ENCODE measurements at regions not wholly inside any gene's neighbourhood (a gene's known extent, or its start where the extent isn't known, plus 50 kb on each side); places are given as distances from the start of the nearest gene placed in this dataset.

DNA sequence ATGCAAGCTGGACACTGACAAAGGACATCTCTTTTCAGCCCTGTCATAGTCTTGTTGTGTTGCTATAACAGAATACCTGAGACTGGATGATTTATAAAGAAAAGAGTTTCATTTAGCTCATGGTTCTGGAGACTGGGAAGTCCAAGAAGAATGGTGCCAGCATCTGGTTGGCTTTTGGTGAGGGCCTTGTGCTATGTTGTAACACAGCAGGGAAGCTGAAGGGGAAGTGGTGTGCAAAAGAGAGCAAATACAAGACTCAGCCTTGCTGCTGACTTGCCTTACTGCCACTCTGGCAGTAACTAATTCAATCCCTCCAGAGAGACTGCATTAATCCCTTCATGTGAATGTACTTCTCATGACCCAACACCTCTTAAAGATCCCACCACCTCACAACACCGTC is 356.3 kb upstream of the PROK2 start:
- no peak for DNase-seq (ENCODE audit: low read depth in 2 of 2)

DNA sequence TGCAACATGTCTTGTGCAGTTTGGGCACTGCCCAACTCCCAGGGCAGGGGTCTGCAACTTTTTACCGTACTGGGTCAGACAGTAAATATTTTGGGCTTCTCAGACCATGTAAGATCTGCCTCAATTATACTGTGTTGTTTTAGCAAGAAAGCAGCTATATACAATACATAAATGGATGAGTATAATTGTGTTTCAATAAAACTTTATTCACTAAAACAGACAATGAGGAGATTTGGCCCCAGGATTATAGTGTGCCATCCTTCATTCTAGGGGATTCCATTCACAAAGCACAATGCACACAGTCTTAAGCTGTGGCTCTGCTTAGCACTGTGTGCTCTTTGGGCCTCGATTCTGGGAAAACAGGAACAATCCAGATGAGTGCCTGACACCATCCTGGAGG is 354.4 kb upstream of the PROK2 start:
- DNase-seq (ENCODE audit: low read depth in 2 of 2) = no peak

DNA sequence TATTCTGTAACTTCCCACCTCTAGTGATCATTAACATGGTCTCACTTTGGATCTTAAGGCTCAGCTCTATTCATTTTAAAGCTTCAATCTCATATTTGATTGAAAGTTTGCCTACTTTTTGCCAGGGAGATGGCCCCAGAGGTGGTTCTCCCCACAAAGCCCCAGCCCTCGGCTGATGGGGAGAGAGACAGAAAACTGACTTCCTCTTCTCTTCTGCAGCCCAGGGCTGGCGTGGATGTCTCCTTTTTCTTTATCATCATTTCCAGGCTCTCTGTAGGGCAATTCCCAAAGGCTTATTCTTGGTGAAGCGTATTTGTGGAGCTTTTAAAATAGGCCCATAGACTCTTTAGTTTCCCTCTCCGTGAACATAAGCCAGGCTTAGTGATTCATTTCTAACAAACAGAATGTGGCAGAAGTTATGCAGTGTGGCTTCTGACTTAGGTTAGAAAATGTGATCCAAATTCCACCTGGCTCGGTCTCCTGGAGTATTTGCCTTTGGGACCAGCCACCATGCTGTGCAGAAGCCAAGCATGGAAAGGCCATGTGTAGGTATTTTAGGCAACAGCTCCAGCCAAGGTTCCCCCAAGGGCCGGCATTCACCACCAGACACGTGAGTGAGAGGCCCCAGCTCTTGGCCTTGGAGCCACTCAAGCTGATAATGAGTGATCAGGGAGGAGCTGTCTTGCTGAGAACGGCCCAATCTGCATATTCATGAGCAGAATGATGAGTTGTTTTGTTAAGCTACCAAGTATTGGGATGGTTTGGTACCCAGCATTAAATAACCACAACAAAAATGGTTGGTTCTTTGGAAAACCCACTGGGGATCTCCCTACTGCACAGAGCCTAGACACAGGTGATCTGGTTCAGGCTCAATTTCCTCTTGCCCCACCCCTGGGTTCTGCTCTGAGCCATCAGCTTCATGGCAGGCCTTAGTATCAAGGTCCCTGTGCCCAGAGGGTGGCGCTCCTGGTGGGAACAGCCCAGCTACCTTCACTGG is 353.2 kb upstream of the PROK2 start:
- no peak for DNase-seq (ENCODE audit: low read depth in 2 of 2)

DNA sequence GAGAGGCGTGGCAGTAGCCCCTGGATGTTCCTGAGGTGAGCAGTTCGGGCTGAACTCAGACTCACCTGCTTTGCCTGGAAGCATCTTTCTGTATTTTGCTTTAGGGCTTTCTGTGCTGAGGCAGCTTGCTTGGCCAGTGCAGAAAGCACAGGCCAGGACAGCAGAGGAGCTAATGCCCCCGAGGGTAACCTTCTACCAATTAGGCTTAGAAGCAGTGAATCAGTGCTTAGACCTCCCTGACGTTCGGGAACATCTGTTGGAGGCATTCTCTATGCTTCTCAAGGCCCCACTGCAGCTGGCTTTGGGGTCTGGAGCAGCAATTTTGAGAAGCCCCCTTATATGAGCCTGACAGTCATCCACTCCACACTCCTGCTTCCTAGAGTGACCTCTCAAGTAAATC is 350.7 kb upstream of the PROK2 start:
- no peak for DNase-seq (ENCODE audit: low read depth in 2 of 2)

DNA sequence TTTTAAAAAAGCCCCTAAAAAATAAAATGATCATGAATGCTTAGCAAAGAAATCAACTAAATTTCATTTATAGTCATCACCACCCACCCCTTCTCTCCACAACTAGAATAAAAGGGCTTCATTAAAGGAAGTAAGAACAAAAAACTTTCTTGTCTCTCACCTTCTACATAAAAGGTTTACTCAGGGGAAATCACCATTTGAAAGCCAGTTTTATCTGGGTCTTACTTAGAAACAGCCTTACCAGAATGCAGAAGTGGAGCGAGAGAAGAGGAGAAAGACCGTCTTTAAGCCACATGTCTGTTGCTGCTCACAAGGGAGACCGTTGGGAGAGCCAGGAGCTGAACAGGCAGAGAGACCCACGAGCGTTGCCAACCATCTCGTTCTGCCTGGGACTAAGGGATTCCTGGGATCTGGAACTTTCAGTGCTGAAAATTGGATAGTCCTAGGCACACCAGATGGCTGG is 350.1 kb upstream of the PROK2 start:
- DNase-seq (ENCODE audit: low read depth in 2 of 2) = no peak

DNA sequence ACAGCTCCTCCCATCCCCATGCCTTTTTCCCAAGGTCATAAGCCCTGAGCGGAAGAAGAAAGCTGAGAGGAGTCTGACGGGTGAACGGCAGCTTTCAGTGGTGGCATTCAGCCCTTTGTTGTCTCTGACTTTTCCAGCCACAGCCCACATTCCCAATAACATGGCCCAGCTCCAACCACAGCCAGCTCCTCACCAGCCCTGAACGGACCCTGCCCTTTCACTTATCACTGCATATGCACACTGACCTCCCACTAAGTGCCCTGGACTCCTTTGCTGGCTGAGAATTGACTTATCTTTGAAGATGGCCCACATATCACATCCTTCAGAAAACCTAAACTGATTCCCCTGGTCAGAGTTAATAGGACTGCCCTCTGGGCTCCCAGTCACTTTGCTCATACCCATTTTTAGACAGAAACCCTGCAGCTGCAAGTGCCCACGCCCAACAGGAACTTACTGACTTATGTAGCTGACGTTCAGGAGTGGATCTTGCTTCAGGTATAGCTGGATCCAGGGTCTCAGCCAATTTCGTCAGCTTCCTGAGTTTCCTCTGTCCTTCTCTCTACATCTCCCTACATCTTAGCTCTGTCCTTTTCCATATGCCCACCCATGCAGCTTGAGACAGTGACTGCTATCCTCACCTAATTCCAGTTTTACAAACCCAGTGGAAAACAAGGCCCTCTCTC is 348.5 kb upstream of the PROK2 start:
- no peak for DNase-seq (ENCODE audit: low read depth in 2 of 2)

DNA sequence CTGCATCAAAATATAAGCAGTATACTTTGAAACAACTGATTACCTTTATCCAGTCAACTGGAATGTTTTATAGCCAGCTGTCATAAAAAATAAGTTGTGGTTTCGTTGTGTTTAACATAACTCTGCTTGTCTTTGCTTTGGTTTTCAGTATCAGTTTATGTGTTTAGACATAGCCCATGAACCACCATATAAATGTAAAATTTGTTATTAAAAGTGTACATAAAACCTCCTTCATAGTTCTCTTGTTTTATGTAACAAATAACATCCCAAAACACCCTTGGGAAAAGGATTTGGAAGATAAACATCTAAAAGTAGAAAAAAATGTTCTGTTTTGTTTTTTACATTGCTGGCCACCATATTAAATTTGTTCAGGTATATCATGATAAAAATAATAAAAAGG is 347.0 kb upstream of the PROK2 start:
- DNase-seq (ENCODE audit: low read depth in 2 of 2) = no peak

DNA sequence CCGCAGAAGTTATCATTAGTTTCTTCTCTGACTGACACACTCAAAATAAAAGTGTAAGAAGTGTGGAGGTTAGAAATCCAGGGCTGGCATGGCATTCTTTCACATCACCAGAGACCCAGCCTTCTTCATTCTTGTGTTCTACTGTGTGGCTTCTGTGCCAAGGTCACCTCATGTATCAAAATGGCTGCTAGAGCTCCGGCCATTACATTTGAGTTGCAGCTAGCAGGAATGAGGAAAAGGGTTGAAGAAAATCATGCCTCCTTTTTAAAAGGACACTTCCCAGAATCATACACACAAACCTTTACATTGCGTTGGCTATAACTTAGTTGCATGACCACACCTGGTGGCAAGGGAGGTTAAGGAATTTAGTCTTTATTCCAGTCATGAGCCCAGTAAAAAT is 345.6 kb upstream of the PROK2 start:
- DNase-seq (ENCODE audit: low read depth in 2 of 2) = no peak

DNA sequence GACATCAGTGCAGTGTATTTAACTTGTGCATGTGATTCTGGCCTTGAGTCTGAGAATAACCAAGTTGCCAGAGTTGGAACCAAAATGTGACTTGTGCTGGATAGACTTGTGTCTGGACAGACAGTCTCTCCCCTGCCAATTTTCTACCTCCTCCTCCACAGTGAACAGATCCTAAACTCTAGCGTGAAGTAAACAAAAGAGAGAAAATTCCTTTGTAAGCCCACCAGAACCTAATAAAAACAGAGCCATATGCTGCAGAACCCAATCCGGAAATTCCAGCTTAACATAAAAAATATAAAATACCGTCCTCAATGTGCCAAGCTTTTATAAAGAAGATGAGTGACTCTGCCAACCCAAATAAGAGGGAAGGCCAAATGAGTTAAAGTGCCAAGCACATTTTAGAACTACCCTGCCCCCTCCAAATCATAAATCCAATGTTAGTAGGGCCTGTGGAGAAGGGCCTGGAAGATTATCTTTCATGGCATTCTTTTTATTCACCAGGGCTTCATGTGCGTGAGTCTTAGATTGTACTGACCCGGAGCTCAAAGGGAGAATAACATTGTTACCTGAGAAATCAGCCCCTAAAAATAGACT is 344.6 kb upstream of the PROK2 start:
- DNase-seq (ENCODE audit: low read depth in 2 of 2) = no peak

DNA sequence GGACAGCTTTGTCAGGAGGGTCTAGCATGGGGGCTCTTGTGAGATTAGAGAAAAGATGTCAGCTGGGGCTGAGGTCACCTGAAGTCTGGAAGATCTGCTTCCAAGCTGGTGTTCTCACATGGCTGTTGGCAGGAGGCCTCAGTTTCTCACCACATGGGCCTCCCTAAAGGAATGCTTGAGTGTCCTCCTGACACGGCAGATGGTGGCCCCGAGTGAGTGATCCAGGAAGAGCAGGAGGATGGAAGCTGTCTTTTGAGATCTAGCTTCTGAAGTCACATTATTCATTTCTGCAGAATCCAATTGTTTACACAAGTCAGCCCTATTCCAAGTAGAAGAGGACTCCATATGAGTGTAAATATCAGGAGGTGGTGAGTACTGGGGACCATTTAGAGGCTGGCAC is 344.0 kb upstream of the PROK2 start:
- DNase-seq (ENCODE audit: low read depth in 2 of 2) = no peak

DNA sequence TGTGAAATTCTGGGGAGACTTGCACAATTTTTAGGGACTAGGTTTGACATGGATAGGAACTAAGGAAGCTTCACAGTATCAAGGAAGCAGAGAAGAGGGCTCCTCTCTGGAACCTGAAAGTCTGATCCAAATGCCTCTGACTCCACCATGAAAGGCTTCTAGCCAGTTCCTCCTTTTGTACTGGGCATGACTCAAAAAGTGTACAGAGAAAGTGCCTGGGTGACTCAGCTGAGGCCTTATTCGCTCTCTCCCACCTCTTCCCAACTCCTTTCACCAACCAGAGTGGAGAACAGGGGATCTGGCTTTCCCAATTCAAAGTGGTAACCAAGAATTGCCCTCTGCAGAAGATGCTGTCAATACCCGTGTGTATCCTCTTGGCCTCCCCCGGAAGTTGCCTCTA is 342.9 kb upstream of the PROK2 start:
- DNase-seq (ENCODE audit: low read depth in 2 of 2) = no peak

DNA sequence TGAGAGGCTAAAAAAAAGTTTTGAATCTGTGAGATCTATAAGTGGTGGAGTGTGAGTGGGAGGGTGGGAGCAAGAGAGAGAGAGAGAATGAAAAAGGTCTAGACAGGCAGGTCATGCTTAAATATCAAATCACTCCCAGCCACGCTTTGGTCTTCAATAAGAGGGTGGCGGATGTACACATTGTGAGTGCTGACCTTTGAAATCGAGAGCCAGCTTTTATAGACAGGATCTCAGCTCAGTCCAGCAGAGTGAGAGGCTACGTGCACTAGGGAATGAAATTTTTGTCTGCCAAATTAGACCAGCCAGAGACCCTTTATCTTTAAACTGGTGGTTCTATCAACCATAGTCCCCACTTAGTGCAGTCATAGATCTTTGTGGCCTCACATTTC is 342.3 kb upstream of the PROK2 start:
- DNase-seq (ENCODE audit: low read depth in 2 of 2) = no peak

DNA sequence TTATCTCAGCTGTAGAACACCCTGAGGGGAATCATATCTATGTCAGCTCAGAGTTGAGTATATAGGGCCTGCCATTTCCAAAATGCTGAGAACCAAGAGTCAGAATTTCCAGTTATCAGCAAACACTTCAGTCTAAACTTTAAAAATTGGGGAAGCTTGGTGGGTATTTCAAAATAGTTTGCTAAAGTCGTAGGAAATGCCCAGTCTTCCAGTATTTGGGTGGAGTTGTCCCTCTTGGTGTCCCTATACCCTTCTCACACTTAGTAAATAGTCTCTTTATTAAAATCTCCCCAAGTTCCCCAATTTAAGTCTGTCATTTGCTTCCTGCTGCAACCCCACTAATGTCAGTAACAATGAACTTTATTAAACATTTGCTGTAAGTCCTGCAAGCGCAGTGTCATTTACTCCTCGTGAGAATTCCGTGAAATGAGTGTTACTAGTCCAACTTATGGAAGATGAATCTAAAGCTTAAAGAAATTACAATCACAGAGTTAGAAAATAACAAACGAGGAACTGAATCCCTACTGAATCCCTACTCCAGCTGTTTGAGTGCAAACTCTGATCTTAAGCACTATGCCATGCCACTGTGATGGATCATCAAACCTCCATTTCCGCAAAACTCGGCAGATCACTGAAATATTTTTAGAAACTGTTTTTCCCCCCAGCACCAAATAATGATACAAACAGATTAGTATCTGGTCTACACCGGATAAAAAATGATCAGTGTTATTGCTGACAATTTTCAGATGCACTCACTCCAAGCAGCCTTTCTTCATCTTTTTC is 341.7 kb upstream of the PROK2 start:
- DNase-seq (ENCODE audit: low read depth in 2 of 2) = no peak

DNA sequence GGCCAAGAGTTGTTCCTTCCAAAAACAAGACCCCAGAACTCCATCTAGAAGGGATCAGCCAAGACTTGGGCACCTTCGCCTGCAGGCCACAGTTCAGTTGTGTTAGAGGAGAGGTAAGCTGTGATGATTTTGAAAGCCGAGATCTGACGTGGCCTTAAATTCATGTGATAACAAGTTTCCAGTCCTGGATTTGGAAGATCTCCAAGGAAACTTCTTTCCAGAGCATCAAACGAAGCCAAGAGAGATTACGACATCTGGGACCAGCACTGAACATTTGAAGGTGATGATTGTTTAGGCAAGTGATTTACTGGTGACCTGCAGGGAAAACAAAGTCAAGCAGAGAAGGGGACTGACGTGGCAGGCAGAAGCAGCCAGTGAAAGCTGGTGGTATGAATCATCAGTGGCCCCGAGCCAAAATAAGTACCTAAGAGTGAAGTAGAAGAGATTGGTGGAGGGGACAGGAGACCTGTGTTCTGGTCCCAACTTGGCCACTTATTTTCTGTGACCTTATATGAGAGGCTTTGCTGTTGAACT is 339.0 kb upstream of the PROK2 start:
- no peak for DNase-seq (ENCODE audit: low read depth in 2 of 2)

DNA sequence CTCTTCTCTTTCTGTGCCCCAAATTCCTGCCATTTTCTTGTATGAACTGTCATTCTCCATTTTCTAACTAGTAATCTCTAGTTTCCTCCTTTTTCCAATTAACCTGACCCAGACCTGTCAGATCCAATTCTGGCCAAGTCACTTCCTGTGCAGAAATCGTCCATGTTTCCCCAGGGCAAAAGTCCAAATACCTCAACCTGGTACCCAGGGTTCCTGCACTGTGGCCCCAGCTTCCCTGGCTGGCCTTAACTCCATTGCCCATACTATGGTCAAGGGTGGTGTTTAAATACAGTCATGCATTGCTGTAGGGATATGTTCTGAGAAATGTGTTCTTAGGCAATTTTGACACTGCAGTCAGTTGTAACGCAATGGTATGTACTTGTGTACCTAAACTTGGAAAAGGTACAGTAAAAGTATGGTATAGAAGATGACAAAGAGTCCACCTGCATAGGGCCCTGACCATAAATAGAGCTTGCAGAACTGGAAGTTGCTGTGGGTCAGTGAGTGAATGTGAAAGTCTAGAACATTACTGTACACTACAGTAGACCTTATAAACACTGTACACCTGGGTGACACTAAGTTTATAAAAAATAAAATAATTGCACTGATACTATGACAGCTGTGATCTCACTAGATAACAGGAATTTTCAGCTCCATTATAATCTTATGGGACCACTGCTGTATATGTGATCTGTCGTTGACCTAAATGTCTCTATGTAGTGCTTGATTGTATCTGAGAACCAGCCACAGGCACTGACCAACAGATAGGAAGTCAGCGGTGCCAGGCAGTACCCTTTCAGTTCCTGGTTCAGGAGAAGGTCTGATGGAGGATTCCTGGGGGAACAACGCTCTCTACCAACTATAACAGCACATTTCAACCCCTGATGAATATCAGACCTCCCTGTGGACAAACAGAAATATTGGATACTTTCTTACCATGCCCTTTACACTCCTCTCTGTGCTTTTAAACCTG is 336.1 kb upstream of the PROK2 start:
- DNase-seq (ENCODE audit: low read depth in 2 of 2) = no peak

DNA sequence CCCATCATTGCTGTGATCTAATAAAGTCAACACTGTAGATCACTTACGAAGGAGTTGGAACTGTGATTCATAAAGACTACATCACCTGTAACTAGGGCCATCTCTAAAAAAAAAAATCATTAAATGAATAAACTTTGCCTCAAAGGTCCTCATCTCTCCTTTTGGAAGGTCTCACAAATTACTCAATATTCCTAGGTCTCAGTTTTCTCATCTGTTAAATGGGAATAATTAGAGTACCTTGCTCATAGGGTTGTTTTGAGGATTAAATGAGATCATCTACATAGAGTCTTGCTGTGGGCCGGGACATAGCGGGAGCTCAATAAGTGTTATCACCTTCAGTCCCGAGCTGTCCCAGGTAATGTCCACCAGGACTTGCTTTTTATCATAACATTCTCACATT is 335.1 kb upstream of the PROK2 start:
- DNase-seq (ENCODE audit: low read depth in 2 of 2) = no peak

DNA sequence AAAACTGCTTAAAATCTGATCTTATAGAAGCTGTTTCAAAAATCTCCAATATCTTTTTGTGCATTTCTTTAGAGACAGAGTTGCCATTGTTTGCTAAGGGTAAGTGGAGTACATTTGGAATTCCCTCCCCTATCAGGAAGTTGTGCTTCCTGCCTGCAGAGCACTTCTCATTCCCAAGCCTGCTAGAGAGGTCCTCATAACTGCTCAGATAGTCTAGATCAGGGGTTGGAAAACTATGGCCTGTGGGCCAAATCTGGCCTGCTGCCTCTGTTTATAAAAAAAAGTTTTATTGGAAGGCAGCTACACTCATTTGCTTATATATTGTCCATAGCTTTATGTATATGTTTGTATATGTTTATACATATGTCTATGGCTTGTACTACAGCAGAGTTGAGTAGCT is 333.7 kb upstream of the PROK2 start:
- no peak for DNase-seq (ENCODE audit: low read depth in 2 of 2)

DNA sequence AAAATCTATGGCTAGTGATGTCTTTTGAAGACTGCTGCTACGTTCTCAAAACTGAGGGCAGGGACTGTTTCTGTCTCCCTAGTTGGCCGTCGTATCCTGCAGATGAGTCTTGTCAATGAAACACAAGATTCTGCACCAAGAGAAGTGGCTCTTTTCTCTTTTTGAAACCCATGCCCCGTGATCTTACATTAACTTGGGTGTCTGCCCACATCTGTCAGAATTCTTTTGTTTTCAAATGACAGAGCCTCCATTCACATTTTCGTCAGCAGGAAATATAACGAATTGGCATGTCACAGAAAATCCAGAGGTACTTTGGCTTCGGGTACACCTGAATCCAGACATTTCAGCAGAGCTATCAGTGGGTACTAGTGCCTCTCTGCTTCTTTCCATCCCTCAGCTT is 331.3 kb upstream of the PROK2 start:
- DNase-seq (ENCODE audit: low read depth in 2 of 2) = no peak

DNA sequence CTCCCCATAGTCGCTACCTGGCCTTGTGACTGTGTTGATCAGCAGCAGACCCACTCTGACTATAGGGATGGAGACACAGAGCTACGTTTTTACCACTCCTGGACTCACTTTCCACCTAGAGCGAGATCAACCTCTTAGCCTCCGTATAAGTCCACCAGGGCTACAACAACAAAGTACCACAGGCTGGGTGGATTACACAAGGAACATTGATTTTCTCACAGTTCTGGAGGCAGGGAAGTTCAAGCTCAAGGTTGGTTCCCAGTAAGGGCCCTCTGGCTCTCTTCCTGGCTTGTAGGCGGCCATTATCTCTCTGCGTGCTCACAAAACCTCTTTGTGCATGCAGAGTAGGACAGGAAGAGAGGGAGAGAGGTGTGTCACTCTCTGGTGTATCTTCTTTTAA is 330.4 kb upstream of the PROK2 start:
- no peak for DNase-seq (ENCODE audit: low read depth in 2 of 2)

DNA sequence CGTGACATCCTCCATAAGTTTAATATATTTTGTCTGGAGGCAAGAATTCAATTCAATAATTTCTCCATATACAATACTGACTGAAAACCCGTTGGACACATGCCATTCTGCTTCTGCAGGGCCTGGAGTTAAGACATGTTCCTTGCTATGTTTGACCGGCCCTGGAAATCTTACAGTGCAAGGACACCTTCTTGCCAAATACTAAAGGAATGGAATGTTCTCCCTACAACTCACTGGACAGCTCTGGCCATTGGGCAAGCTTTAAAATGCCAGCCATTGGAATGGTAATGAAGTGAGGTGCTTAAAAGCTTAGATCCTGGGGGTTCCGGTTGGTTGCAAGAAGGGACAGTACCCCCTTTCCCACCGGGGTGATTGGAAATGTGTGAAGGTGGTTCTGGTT is 329.8 kb upstream of the PROK2 start:
- DNase-seq (ENCODE audit: low read depth in 2 of 2) = no peak

DNA sequence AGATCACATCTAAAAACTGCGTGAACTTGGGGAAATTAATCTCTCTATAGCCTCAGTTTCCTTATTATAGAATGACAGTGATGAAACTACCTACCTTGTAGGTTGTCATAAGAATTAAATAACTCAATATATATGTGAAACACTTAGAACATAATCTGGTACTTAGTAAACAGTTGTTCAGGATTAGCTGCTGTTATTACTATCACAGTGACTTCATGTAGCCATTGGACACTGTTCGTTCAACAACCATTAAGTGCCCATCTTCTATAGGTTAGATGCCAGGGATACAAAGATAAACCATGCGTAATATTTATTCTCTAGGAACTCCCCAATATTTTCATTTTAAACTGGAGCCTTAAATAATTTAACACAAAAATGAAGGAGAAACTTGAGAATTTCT is 329.0 kb upstream of the PROK2 start:
- DNase-seq (ENCODE audit: low read depth in 2 of 2) = no peak

Measured in activated CD8-positive, alpha-beta memory T cell treated with anti-CD3 and anti-CD28 coated beads for 4 hours (primary cell).